Tibial nerve (tissue), 3 donors: ENCODE measurements at regions not wholly inside any gene's neighbourhood (a gene's known extent, or its start where the extent isn't known, plus 50 kb on each side); places are given as distances from the start of the nearest gene placed in this dataset.

ENCODE experiments used
- POLR2A ChIP-seq, 2 donors: fragments of 450-650 bp; IDR thresholded peaks; one replicate each; pipeline ENCODE4 v1.6.1; 2017; ENCODE audit warnings: antibody characterized with exemption in 2 of 2, mild to moderate bottlenecking in 2 of 2, moderate library complexity in 2 of 2
- TF ChIP-seq, protein P1 (sequence below), 5 experiments: fragments of 200-600 bp in 3 of 5; fragments of 450-650 bp in 2 of 5; sonication (generic) in 3 of 5; IDR thresholded peaks; one replicate each; pipeline ENCODE4 v1.5.1; 2016 to 2019; ENCODE audit warnings: antibody characterized with exemption in 5 of 5, mild to moderate bottlenecking in 3 of 5, moderate library complexity in 2 of 5

DNA sequence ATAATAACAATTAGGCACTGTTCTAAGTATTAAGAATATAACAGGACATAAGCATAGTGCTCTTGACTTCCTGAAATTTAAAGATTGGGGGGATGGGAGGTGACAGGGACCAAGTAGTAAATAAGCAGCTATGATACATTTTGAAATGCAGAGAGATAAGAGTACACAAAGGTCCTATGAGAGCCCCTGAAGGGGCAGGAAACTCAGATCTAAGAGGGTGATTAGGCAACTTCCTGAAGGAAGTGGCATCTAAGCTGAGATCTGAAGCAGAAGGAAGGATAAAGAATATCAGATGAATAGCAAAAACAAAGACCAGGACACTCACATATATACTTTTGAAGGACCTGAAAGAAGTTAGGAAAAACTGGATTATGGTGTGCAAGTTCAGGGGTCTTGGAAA lies 415.2 kb upstream of the FRG2C start:
- no peak for TF ChIP-seq POLR2A (IDR thresholded peaks at IDR 0.05)
- TF ChIP-seq, protein P1, sequence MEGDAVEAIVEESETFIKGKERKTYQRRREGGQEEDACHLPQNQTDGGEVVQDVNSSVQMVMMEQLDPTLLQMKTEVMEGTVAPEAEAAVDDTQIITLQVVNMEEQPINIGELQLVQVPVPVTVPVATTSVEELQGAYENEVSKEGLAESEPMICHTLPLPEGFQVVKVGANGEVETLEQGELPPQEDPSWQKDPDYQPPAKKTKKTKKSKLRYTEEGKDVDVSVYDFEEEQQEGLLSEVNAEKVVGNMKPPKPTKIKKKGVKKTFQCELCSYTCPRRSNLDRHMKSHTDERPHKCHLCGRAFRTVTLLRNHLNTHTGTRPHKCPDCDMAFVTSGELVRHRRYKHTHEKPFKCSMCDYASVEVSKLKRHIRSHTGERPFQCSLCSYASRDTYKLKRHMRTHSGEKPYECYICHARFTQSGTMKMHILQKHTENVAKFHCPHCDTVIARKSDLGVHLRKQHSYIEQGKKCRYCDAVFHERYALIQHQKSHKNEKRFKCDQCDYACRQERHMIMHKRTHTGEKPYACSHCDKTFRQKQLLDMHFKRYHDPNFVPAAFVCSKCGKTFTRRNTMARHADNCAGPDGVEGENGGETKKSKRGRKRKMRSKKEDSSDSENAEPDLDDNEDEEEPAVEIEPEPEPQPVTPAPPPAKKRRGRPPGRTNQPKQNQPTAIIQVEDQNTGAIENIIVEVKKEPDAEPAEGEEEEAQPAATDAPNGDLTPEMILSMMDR (IDR thresholded peaks at IDR 0.05): no peak
